ENCODE measurements at regions not wholly inside any gene's neighbourhood (a gene's known extent, or its start where the extent isn't known, plus 50 kb on each side); places are given as distances from the start of the nearest gene placed in this dataset.

DNA sequence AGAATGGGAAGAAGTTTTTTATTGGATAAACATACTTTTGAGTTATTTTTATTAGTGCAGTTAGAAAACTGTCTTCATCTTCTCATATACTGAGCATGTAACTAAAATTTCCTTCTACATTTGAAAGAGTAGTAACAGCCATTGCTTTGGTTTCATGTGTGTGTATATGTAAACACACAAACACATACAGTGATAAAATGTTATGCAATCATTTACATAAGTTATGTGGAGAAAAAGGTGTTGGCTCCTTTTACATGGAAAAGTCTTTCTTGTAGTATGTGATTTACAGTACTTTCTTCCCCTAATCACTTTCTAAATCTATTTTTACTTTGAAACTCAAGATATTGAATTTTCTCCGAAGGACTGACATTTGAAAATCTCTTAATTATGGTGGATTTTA lies 194.3 kb upstream of the PACRGL start:
- TF ChIP-seq EZH2 (IDR thresholded peaks at IDR 0.05) (no peak), POLR2AphosphoS5 (IDR thresholded peaks at IDR 0.05; ENCODE audit: borderline replicate concordance, low read depth, low read length) (no peak), FOXP2 (optimal IDR thresholded peaks at IDR 0.05; ENCODE audit: control extremely low read depth, extremely low read length, insufficient read depth) (no peak)
- Histone ChIP-seq H3K4me3 (no peak overlapping the region), H3K9ac (ENCODE audit: insufficient read length) (no peak overlapping the region), H3K9me3 (ENCODE audit: low read depth, low read length) (no peaks in the 10 kb centered on the region), H3K36me3 (ENCODE audit: insufficient read depth, low read length) (no peaks in the 10 kb centered on the region), H3K27ac (no peak overlapping the region)
- DNase-seq (ENCODE audit: low read depth, low spot score): no peak

DNA sequence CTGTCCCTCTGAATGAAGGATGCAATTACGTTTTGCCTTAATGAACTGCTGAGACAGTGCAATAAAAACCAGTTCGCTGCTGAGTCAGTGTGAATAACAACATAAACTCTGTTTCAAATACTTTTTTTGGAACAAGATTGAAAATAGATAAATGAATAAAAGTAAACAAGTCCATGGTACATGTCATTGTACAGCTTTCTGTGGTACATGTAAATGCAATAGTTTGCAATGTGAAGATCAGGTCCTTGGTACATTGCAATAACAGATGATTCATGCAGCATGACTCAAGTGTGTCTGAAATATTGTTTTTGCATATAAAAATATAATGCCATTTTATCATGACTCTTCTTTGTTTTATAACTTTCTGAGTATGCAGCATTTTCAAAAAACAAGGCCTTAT lies 193.4 kb upstream of the PACRGL start:
- no peak overlapping the region for H3K4me3 ChIP-seq
- no peak for DNase-seq (ENCODE audit: low read depth, low spot score)

DNA sequence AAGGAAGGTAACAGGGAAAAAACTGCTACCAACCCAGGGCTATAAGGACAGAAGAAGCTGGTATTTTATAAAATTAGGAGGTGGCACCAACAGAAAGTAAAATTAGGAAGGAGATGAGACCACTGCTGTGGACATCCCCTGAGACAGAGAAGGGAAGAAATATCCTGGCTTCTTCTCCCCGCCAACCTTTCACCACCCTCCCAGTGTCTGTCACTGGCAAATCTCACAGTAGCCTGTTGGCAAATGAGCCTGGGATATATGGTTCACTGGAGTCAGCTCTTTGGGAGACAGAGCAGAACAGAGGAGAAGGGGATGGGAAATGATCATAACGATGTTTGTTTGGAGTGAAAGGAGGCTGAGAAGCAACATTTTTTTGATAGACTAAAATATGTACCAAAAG lies 190.9 kb upstream of the PACRGL start:
- no peak overlapping the region for H3K4me3 ChIP-seq
- TF ChIP-seq FOXP2 (optimal IDR thresholded peaks at IDR 0.05; ENCODE audit: control extremely low read depth, extremely low read length, insufficient read depth) (no peak), POLR2AphosphoS5 (IDR thresholded peaks at IDR 0.05; ENCODE audit: borderline replicate concordance, low read depth, low read length) (no peak), EZH2 (IDR thresholded peaks at IDR 0.05) (no peak)
- H3K36me3 ChIP-seq (ENCODE audit: insufficient read depth, low read length): no peaks in the 10 kb centered on the region
- no peak overlapping the region for H3K27ac ChIP-seq
- no peak overlapping the region for H3K9ac ChIP-seq (ENCODE audit: insufficient read length)
- no peaks in the 10 kb centered on the region for H3K9me3 ChIP-seq (ENCODE audit: low read depth, low read length)
- no peak for DNase-seq (ENCODE audit: low read depth, low spot score)

More for the DNA sequence above, 193.4 kb upstream of the PACRGL start:
- Histone ChIP-seq H3K36me3 (ENCODE audit: insufficient read depth, low read length) (no peaks in the 10 kb centered on the region), H3K27ac (no peak overlapping the region), H3K9ac (ENCODE audit: insufficient read length) (no peak overlapping the region), H3K9me3 (ENCODE audit: low read depth, low read length) (no peaks in the 10 kb centered on the region)
- TF ChIP-seq FOXP2 (optimal IDR thresholded peaks at IDR 0.05; ENCODE audit: control extremely low read depth, extremely low read length, insufficient read depth) (no peak), EZH2 (IDR thresholded peaks at IDR 0.05) (no peak)

DNA sequence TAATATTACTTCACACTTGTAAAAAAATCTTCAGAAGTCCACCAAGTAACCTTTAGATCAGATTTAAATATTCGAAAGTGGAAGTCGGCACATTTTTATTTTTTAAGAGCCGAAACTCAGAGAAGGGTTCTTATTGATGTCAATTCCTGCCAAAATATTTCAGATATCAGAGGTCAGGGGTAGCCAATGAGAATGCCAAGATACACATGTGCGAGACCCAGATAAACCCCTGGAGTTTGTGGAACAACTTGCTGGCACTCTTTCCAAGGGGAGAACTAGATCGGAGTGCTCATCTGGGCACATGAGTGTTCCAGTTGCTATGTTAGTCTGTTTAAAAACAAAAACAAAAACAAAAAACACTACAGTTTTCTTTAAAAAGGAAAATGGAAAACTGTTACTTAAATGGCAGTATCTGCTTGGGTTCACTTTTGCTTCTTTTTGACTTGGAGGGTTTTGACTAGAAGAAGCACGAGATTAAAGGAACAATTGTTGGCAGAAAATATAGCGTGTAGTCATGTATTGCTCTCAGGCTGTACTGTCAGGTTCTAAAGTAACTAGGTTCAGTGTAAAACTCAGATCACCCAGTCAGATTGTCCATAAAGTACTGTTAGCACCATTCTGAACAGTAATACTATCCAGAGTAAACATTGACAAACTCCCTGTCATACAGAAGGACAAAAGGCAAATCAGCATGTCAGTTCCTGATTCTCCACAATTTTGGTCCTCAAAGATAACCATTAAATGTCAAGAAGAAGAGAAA lies 188.0 kb upstream of the PACRGL start:
- TF ChIP-seq EZH2 (IDR thresholded peaks at IDR 0.05): no peak
- TF ChIP-seq POLR2AphosphoS5 (IDR thresholded peaks at IDR 0.05; ENCODE audit: borderline replicate concordance, low read depth, low read length): no peak
- TF ChIP-seq FOXP2 (optimal IDR thresholded peaks at IDR 0.05; ENCODE audit: control extremely low read depth, extremely low read length, insufficient read depth): no peak
- Histone ChIP-seq H3K9me3 (ENCODE audit: low read depth, low read length) (no peaks in the 10 kb centered on the region), H3K27ac (no peak overlapping the region), H3K9ac (ENCODE audit: insufficient read length) (no peak overlapping the region), H3K4me3 (no peak overlapping the region), H3K36me3 (ENCODE audit: insufficient read depth, low read length) (no peaks in the 10 kb centered on the region)
- no peak for DNase-seq (ENCODE audit: low read depth, low spot score)

DNA sequence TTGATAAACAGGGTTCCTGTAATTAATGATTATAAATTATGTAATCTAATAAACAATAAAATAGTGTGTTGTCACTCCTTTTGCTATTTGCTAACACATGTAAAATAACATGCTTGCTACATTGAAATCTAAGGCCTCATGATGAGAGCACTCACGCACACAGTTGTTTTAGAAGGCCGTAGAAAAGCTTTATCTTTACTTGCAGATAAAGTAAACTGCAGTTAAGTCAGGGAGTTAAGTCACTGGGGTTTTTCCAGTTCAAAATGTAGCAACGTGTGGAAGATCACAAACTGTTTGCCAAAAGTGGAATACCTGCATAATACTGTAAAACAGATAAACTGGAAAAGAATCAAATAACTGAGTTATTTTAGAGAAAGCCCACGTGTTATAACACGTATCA lies 187.3 kb upstream of the PACRGL start:
- no peak for TF ChIP-seq POLR2AphosphoS5 (IDR thresholded peaks at IDR 0.05; ENCODE audit: borderline replicate concordance, low read depth, low read length)
- no peak for TF ChIP-seq EZH2 (IDR thresholded peaks at IDR 0.05)
- no peak for TF ChIP-seq FOXP2 (optimal IDR thresholded peaks at IDR 0.05; ENCODE audit: control extremely low read depth, extremely low read length, insufficient read depth)
- no peaks in the 10 kb centered on the region for H3K36me3 ChIP-seq (ENCODE audit: insufficient read depth, low read length)
- no peaks in the 10 kb centered on the region for H3K9me3 ChIP-seq (ENCODE audit: low read depth, low read length)
- H3K27ac ChIP-seq: no peak overlapping the region
- H3K9ac ChIP-seq (ENCODE audit: insufficient read length): no peak overlapping the region
- no peak for DNase-seq (ENCODE audit: low read depth, low spot score)
- no peak overlapping the region for H3K4me3 ChIP-seq

DNA sequence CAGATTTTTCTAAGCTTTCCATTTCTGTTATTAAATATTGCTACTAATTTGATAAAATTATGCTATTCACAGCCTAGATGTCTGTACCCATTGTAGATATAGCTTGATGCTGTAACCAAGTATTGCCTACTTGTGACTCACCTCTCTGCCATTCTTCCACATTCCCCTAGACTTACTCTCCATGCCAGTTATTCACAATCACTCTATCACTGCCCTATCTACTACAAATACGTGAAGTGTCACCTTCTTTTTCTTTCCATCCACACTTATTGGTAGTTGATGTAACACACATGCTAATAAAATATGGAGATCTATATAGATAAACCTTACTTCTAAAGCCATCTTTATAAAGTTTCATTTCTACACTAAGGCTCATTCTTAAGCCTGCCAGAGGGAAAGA lies 179.4 kb upstream of the PACRGL start:
- TF ChIP-seq FOXP2 (optimal IDR thresholded peaks at IDR 0.05; ENCODE audit: control extremely low read depth, extremely low read length, insufficient read depth): no peak
- TF ChIP-seq EZH2 (IDR thresholded peaks at IDR 0.05): no peak
- no peak for TF ChIP-seq POLR2AphosphoS5 (IDR thresholded peaks at IDR 0.05; ENCODE audit: borderline replicate concordance, low read depth, low read length)
- H3K4me3 ChIP-seq: no peak overlapping the region
- DNase-seq (ENCODE audit: low read depth, low spot score): no peak
- no peaks in the 10 kb centered on the region for H3K9me3 ChIP-seq (ENCODE audit: low read depth, low read length)
- no peaks in the 10 kb centered on the region for H3K36me3 ChIP-seq (ENCODE audit: insufficient read depth, low read length)
- H3K27ac ChIP-seq: no peak overlapping the region
- H3K9ac ChIP-seq (ENCODE audit: insufficient read length): no peak overlapping the region

DNA sequence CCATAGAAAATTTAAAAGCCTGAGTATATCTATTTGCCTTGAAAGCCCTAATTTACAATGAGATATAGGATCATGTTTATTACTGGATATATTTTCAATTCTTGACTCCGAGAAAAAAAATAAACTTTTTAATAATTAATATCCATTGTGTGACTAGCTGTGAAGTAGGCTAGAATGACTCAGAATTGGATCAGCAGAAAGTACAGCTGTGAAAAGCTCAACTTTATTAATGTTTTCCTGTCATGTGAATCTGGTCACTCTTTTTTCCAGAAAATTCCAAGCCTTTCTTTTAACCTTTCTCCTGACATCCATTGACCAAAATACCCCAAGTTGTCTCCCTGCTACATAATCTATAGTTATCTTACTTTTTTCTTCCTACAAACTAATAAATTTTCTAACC lies 171.8 kb upstream of the PACRGL start:
- Histone ChIP-seq H3K36me3 (ENCODE audit: insufficient read depth, low read length) (no peaks in the 10 kb centered on the region; the same call in 1 of the 2 replicates), H3K9ac (ENCODE audit: insufficient read length) (no peak overlapping the region), H3K27ac (no peak overlapping the region), H3K4me3 (no peak overlapping the region), H3K9me3 (ENCODE audit: low read depth, low read length) (no peaks in the 10 kb centered on the region)
- DNase-seq (ENCODE audit: low read depth, low spot score): no peak
- TF ChIP-seq FOXP2 (optimal IDR thresholded peaks at IDR 0.05; ENCODE audit: control extremely low read depth, extremely low read length, insufficient read depth) (no peak), EZH2 (IDR thresholded peaks at IDR 0.05) (no peak)

DNA sequence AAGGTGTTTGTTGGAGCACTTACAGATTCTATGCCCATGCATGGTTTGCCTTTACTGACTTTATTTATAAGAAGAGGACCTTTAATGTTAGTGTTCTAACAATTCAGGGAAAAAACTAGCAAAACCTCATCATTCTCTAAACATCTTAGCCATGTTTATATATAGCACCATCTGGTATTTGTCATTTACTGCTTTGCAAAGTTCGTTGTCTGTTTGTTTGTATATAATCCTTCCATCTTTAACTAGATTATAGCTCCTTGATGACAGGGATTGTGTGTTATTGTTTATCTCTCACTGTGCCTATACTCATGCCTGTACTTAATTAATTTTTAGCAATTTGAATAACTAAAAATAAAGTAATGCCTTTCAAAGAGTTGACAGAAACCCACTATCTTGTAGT lies 170.6 kb upstream of the PACRGL start:
- Histone ChIP-seq H3K36me3 (ENCODE audit: insufficient read depth, low read length) (no peaks in the 10 kb centered on the region; the same call in 1 of the 2 replicates), H3K9ac (ENCODE audit: insufficient read length) (no peak overlapping the region), H3K27ac (no peak overlapping the region), H3K4me3 (no peak overlapping the region), H3K9me3 (ENCODE audit: low read depth, low read length) (no peaks in the 10 kb centered on the region)
- TF ChIP-seq FOXP2 (optimal IDR thresholded peaks at IDR 0.05; ENCODE audit: control extremely low read depth, extremely low read length, insufficient read depth) (no peak), EZH2 (IDR thresholded peaks at IDR 0.05) (no peak), POLR2AphosphoS5 (IDR thresholded peaks at IDR 0.05; ENCODE audit: borderline replicate concordance, low read depth, low read length) (no peak)
- no peak for DNase-seq (ENCODE audit: low read depth, low spot score)

Data from SK-N-MC (cell line).